Stimulated activated CD4-positive, alpha-beta T cell treated with anti-CD3 and anti-CD28 coated beads, Interleukin-15, amount 100 ng/mL, for 48 hours (primary cell): ENCODE measurements at regions not wholly inside any gene's neighbourhood (a gene's known extent, or its start where the extent isn't known, plus 50 kb on each side); places are given as distances from the start of the nearest gene placed in this dataset.
"Not testable (repeated sequence)": the region's sequence is repeated elsewhere in the genome, so short reads cannot be mapped to it uniquely, and the experiment has no call there.

Experiments
- DNase-seq, 2 donors: peaks; one replicate each; pipeline ENCODE4 v3.0.0-alpha.2; 2020; ENCODE audit warnings: low read depth in 2 of 2

GRCh38 chr10:33067917-33068316 lies 109.9 kb upstream of the ITGB1 start:
- no peak for DNase-seq

- DNase-seq = no peak
Observed at GRCh38 chr10:33067481-33067880, 109.5 kb upstream of the ITGB1 start.

- DNase-seq = no peak
Observed at GRCh38 chr10:33066558-33067236, 108.7 kb upstream of the ITGB1 start.

GRCh38 chr10:33065111-33065510 lies 107.1 kb upstream of the ITGB1 start:
- DNase-seq = no peak

GRCh38 chr10:33064706-33065105 lies 106.7 kb upstream of the ITGB1 start:
- DNase-seq = no peak

- no peak for DNase-seq
Observed at GRCh38 chr10:33057620-33058019, 99.6 kb upstream of the ITGB1 start.

- DNase-seq = no peak
Observed at GRCh38 chr10:33056828-33057596, 99.0 kb upstream of the ITGB1 start.

- DNase-seq = no peak
Observed at GRCh38 chr10:33055625-33056024, 97.6 kb upstream of the ITGB1 start.

- DNase-seq = no peak
Observed at GRCh38 chr10:33052915-33053810, 95.1 kb upstream of the ITGB1 start.

- DNase-seq = no peak
Observed at GRCh38 chr10:33052263-33052875, 94.3 kb upstream of the ITGB1 start.

GRCh38 chr10:33049963-33050920 lies 92.2 kb upstream of the ITGB1 start:
- DNase-seq = not testable (repeated sequence)

GRCh38 chr10:33048223-33048622 lies 90.2 kb upstream of the ITGB1 start:
- no peak for DNase-seq

- DNase-seq = no peak
Observed at GRCh38 chr10:33047655-33048054, 89.6 kb upstream of the ITGB1 start.

- no peak for DNase-seq
Observed at GRCh38 chr10:33046792-33047191, 88.8 kb upstream of the ITGB1 start.

- no peak for DNase-seq
Observed at GRCh38 chr10:33045421-33045820, 87.4 kb upstream of the ITGB1 start.

GRCh38 chr10:33042565-33042964 lies 84.5 kb upstream of the ITGB1 start:
- no peak for DNase-seq

- DNase-seq = no peak
Observed at GRCh38 chr10:33041783-33042437, 83.9 kb upstream of the ITGB1 start.

- DNase-seq = no peak
Observed at GRCh38 chr10:33040436-33040835, 82.4 kb upstream of the ITGB1 start.

- DNase-seq = no peak
Observed at GRCh38 chr10:33039181-33039580, 81.2 kb upstream of the ITGB1 start.

GRCh38 chr10:33038672-33039071 lies 80.6 kb upstream of the ITGB1 start:
- no peak for DNase-seq
